WTC11 (cell line): ENCODE measurements at regions not wholly inside any gene's neighbourhood (a gene's known extent, or its start where the extent isn't known, plus 50 kb on each side); places are given as distances from the start of the nearest gene placed in this dataset.

Experiments
- KAT7 ChIP-seq: sonication (generic); formaldehyde crosslinking; IDR thresholded peaks from 2 replicates; pipeline ENCODE4 v1.8.1; 2023; ENCODE audit warnings: missing genetic modification reagents, mild to moderate bottlenecking, borderline replicate concordance
- TF ChIP-seq, protein P1 (sequence below): fragments of 200-600 bp; IDR thresholded peaks from 2 replicates; pipeline ENCODE4 v1.8.0; 2022; ENCODE audit warnings: antibody characterized with exemption
- TF ChIP-seq, protein P2 (sequence below): sonication (generic); formaldehyde crosslinking; IDR thresholded peaks from 2 replicates; pipeline ENCODE4 v1.8.0; 2022; ENCODE audit warnings: mild to moderate bottlenecking, missing genetic modification reagents

DNA sequence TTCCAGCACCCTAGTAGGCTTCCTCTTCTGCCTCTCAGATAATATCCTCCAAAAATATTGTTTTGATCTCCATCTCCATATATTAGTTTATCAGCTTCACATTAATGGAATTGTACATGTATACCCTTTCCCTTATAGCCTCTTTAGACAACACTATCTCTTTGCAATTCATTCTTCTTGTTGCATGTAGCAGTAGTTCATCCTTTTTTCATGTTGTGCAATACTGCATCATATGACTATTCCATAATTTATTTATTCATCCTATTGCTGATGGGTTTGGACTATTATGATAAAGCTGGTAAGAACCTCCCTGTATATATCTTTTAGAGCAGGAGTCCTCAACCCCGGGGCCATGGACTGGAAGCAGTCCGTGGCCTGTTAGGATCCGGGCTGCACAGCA, 148.2 kb upstream of the FAT1 start:
- TF ChIP-seq, protein P1, sequence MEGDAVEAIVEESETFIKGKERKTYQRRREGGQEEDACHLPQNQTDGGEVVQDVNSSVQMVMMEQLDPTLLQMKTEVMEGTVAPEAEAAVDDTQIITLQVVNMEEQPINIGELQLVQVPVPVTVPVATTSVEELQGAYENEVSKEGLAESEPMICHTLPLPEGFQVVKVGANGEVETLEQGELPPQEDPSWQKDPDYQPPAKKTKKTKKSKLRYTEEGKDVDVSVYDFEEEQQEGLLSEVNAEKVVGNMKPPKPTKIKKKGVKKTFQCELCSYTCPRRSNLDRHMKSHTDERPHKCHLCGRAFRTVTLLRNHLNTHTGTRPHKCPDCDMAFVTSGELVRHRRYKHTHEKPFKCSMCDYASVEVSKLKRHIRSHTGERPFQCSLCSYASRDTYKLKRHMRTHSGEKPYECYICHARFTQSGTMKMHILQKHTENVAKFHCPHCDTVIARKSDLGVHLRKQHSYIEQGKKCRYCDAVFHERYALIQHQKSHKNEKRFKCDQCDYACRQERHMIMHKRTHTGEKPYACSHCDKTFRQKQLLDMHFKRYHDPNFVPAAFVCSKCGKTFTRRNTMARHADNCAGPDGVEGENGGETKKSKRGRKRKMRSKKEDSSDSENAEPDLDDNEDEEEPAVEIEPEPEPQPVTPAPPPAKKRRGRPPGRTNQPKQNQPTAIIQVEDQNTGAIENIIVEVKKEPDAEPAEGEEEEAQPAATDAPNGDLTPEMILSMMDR = no peak
- TF ChIP-seq, protein P2, sequence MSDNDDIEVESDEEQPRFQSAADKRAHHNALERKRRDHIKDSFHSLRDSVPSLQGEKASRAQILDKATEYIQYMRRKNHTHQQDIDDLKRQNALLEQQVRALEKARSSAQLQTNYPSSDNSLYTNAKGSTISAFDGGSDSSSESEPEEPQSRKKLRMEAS (CRISPR knock-in tag) = no peak
- no peak for TF ChIP-seq KAT7 (CRISPR knock-in tag)
